GM19372 (cell line): ENCODE measurements at regions not wholly inside any gene's neighbourhood (a gene's known extent, or its start where the extent isn't known, plus 50 kb on each side); places are given as distances from the start of the nearest gene placed in this dataset.
"Not testable (repeated sequence)": the region's sequence is repeated elsewhere in the genome, so short reads cannot be mapped to it uniquely, and the experiment has no call there.

Experiments
- ATAC-seq: cut with Tn5 transposase; IDR thresholded peaks from one replicate; pipeline ENCODE4 v1.9.1; 2021; ENCODE audit warnings: mild to moderate bottlenecking, low read depth, moderate library complexity; ENCODE audit not compliant: unreplicated experiment

GRCh38 chr6:85772641-85773040 is 130.0 kb upstream of the SYNCRIP start:
- no peak for ATAC-seq

- ATAC-seq, result no peak
These were observed 129.3 kb upstream of the SYNCRIP start for GRCh38 chr6:85771925-85772430.

- ATAC-seq, result no peak
These were observed 128.8 kb upstream of the SYNCRIP start for GRCh38 chr6:85771455-85771854.

- ATAC-seq, result no peak
These were observed 122.2 kb upstream of the SYNCRIP start for GRCh38 chr6:85764844-85765243.

GRCh38 chr6:85756982-85757381 is 114.3 kb upstream of the SYNCRIP start:
- no peak for ATAC-seq

- no peak for ATAC-seq
These were observed 112.2 kb upstream of the SYNCRIP start for GRCh38 chr6:85754894-85755293.

GRCh38 chr6:85752602-85753001 is 109.9 kb upstream of the SYNCRIP start:
- ATAC-seq, result no peak

- ATAC-seq, result no peak
These were observed 108.8 kb upstream of the SYNCRIP start for GRCh38 chr6:85751374-85752055.

GRCh38 chr6:85750146-85750545 is 107.5 kb upstream of the SYNCRIP start:
- ATAC-seq, result not testable (repeated sequence)

- no peak for ATAC-seq
These were observed 106.5 kb upstream of the SYNCRIP start for GRCh38 chr6:85749236-85749635.

- no peak for ATAC-seq
These were observed 105.0 kb upstream of the SYNCRIP start for GRCh38 chr6:85747666-85748065.

- no peak for ATAC-seq
These were observed 104.4 kb upstream of the SYNCRIP start for GRCh38 chr6:85747093-85747492.

GRCh38 chr6:85744433-85744970 is 101.8 kb upstream of the SYNCRIP start:
- ATAC-seq, result no peak

GRCh38 chr6:85726206-85726605 is 83.5 kb upstream of the SYNCRIP start:
- no peak for ATAC-seq

GRCh38 chr6:85715797-85716196 is 73.1 kb upstream of the SYNCRIP start:
- no peak for ATAC-seq

GRCh38 chr6:85714893-85715530 is 72.3 kb upstream of the SYNCRIP start:
- ATAC-seq, result no peak

- no peak for ATAC-seq
These were observed 69.7 kb upstream of the SYNCRIP start for GRCh38 chr6:85712346-85712745.

- ATAC-seq, result not testable (repeated sequence)
These were observed 64.9 kb upstream of the SYNCRIP start for GRCh38 chr6:85707515-85708145.

GRCh38 chr6:85706272-85706671 is 63.6 kb upstream of the SYNCRIP start:
- no peak for ATAC-seq

- ATAC-seq, result no peak
These were observed 62.5 kb upstream of the SYNCRIP start for GRCh38 chr6:85705220-85705619.

GRCh38 chr6:85703406-85703805 is 60.7 kb upstream of the SYNCRIP start:
- ATAC-seq, result no peak
